GM18951 (cell line): ENCODE measurements at regions not wholly inside any gene's neighbourhood (a gene's known extent, or its start where the extent isn't known, plus 50 kb on each side); places are given as distances from the start of the nearest gene placed in this dataset.

Experiments used
- POLR2A ChIP-seq: IDR thresholded peaks from 4 replicates; pipeline ENCODE4 v1.6.1; 2011; ENCODE audit warnings: mild to moderate bottlenecking; ENCODE audit not compliant: insufficient read length, insufficient read depth; ENCODE audit errors: extremely low read depth
- in situ Hi-C: fragments of 300-500 bp; cut with MboI; formaldehyde crosslinking; loops from one replicate; pipeline ENCODE4 v1.12.0; 2022; ENCODE audit warnings: low sequenced_read_pairs, mixed read lengths, inconsistent platforms; ENCODE audit not compliant: unreplicated experiment

GRCh38 chr14:59116984-59117415 is 71.5 kb upstream of the DAAM1 start:
- TF ChIP-seq POLR2A: no peak

GRCh38 chr14:59117754-59118528 is 70.5 kb upstream of the DAAM1 start:
- in situ Hi-C loops: no loop called here
- TF ChIP-seq POLR2A: no peak

More at GRCh38 chr14:59116984-59117415, 71.5 kb upstream of the DAAM1 start:
- in situ Hi-C loops: no loop called here

DNA sequence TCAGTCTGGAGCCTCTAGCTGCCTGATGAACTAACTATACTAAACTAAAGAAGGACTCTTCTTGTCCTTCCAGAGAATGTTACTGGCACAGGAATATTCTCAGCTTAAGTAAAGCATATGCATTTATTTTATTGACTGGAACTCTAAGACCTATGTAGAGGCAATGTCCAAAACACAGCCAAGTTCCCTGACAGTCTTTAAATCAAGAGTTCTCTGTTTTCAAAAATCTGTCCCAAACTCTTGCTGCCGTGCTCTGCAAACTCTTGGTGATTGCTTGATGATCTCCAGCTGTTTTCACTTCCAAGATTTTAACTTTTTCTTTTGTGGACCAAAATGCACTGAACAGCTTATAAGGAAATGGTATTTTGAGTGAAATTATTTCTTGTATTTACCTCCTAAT is 67.5 kb upstream of the DAAM1 start:
- TF ChIP-seq POLR2A: no peak
- in situ Hi-C loops: no loop called here

- in situ Hi-C loops: no loop called here
- TF ChIP-seq POLR2A: no peak
These were observed 64.9 kb upstream of the DAAM1 start for GRCh38 chr14:59123531-59123930.

DNA sequence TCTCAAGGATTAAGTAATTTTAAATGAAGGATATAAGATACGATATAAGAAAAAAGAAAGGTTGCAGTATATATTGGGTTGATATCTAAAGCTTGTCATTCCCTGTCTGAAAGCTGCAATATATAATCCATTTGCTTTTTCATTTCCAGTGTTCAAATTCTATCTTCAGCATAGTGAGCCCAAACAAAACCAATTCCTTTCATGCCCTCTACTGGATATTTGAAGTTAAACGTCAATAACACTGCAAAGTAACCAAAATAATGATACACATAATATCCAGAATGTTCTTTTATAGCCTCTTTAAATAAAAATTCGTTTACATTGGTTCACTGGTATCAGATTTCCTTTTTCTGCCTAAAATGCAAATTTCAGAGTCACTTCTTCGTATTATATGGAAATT is 64.5 kb upstream of the DAAM1 start:
- in situ Hi-C loops: no loop called here

DNA sequence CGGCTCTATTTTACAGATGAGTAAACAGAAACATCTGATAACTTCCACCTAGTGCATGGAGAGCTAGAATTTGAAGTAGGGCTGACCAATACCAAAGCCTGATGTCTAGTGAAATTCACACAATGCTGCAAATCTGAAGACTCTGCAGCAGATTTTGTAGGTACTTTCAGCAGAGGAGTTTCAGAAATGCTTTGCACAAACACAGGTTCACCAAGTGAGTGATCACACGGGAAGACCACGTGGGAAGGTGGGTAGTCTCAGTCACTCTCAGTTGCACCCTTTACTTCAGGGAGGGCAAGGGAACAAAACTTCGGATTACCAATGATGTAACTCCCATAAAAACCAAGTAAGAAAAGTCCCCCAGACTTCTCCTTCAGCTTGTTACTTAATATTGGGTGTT is 63.3 kb upstream of the DAAM1 start:
- TF ChIP-seq POLR2A: no peak
- in situ Hi-C loops: loop anchor here (5.0 kb wide), 1 partner anchor 317 kb away; no protein-coding TSS in a partner anchor

More for the DNA sequence above, 64.5 kb upstream of the DAAM1 start:
- TF ChIP-seq POLR2A: no peak

DNA sequence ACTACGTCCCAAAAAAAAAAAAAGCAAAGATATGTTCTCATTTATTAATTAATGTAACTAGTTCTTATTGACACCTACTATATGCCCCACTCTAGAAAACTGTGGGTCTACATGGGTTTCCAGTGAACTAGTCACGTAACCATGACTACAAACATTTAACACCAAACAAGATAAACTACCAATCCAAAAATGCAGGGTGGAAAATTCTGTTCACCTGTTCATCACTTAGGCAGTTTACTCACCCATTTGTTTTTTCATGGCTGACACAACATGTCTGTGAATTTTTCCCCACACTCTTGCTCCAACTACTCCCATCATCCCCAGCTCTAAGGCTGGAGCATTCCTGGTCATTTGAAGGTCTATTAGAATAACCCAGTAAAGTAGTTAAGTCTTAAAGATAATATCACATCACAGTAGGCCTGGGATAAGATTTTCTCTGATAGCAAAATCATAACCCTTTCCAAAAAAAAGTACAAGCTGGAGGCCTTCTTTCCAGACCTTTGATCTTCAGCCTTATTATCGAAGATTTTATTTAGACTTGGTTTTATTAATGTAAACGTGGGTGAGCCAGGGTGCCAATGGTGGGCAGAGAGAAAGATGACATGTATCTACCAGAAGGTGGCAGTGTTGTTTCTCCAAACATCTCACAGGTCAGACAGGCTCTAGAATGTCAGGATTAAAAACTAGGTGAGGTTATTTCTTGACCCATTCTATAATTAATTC is 61.6 kb upstream of the DAAM1 start:
- in situ Hi-C loops: loop anchor here (5.0 kb wide), 1 partner anchor 315 kb away; no protein-coding TSS in a partner anchor
- TF ChIP-seq POLR2A: no peak

DNA sequence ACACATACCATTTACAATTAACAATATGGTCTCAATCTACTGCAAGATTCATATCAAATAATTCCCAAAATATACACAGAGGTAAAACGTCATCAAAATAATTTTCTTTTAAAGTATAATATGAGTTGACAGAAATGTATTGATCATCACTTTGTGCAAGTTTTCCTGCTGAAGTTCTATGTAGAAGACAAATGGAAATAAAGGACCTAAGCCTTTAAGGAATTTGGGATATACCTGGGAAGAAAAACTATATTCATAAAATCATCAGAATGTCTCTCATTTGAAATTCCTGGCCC is 61.1 kb upstream of the DAAM1 start:
- in situ Hi-C loops: loop anchor here (5.0 kb wide), 1 partner anchor 315 kb away; no protein-coding TSS in a partner anchor
- TF ChIP-seq POLR2A: no peak

GRCh38 chr14:59130462-59130861 is 58.0 kb upstream of the DAAM1 start:
- no peak for TF ChIP-seq POLR2A
- in situ Hi-C loops: no loop called here

DNA sequence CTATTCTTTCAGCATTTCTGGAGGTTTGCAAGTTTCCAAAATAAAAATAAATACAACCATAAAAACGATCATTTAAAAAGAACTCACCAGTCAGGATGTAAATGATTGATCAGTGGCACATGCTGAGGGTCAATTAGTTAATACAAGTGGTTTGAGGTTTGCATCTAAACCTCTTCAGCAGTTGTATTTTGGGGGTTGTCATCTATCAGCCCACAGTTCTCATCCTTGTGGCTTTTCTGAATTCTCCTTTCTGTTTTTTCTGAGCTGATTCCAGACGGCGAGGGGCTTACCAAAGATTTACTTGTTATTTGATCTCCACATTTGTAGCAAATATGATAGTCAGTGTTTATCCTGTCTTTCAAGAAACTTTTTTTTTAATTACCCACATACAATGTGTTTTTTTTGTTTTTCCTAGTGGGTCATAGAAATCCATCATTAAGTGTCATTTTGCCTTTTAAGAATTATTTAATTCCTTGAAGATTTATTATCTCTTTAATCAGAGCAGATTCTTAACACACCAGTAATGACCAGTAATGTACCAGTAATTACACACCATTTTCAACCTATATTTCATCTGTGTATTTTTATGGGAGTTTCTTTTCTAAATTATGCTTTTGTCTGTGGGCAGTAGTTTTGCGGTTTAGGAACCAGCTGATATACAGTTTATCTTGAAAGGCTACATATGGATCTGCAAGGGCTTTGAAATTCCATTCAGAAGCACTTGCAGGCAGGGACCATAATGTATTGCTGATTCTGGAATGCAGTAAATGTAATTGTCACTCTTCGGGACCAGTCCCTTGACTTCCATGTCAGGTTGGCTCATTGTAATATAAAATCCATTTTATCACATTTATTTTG is 56.3 kb upstream of the DAAM1 start:
- in situ Hi-C loops: no loop called here
- TF ChIP-seq POLR2A: no peak

GRCh38 chr14:59132796-59133494 is 55.5 kb upstream of the DAAM1 start:
- in situ Hi-C loops: no loop called here
- TF ChIP-seq POLR2A: no peak

DNA sequence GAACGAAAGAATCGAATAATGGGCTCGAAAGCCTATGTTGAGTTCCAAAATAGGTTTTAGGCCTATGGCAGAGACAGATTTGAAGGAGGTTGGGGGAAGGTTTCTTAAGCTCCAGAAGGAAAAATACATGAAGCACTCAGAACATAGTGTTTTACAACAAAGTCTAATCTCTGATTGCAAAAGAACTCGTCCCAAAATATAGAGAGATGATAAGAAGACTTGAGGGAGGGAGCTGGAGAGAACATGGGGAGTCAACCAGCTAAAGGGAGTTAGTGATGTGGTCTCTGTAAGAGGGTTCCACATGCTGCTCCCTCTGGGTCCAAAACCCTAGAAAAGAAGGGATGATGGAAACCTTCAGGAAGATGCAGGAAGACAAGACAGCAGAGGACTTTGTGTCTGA is 54.8 kb upstream of the DAAM1 start:
- TF ChIP-seq POLR2A: no peak
- in situ Hi-C loops: no loop called here

- no peak for TF ChIP-seq POLR2A
- in situ Hi-C loops: no loop called here
These were observed 54.2 kb upstream of the DAAM1 start for GRCh38 chr14:59134307-59134706.
